Mucosa of descending colon (tissue), 3 donors: ENCODE measurements at regions not wholly inside any gene's neighbourhood (a gene's known extent, or its start where the extent isn't known, plus 50 kb on each side); places are given as distances from the start of the nearest gene placed in this dataset.

Experiments used
- ATAC-seq: fragments of 200-7000 bp; cut with Tn5 transposase; one replicate; pipeline ENCODE4 v1.9.1; 2020; ENCODE audit warnings: mild to moderate bottlenecking, moderate library complexity
- DNase-seq, 3 donors: peaks; one replicate each; pipeline ENCODE4 v3.0.0-alpha.2; 2020
- H3K36me3 ChIP-seq: fragments of 200-600 bp; one replicate; pipeline ENCODE4 v1.8.0; 2021; ENCODE audit warnings: low read depth, mild to moderate bottlenecking
- H3K4me1 ChIP-seq: fragments of 200-600 bp; one replicate; pipeline ENCODE4 v1.8.0; 2021; ENCODE audit warnings: low read depth, mild to moderate bottlenecking
- H3K4me3 ChIP-seq: fragments of 200-600 bp; one replicate; pipeline ENCODE4 v1.8.0; 2021; ENCODE audit warnings: mild to moderate bottlenecking
- H3K9me3 ChIP-seq: fragments of 200-600 bp; one replicate; pipeline ENCODE4 v1.8.0; 2021; ENCODE audit warnings: mild to moderate bottlenecking
- CTCF ChIP-seq: fragments of 200-600 bp; IDR thresholded peaks from one replicate; pipeline ENCODE4 v1.8.0; 2022; ENCODE audit warnings: antibody characterized with exemption, mild to moderate bottlenecking
- intact Hi-C, 2 donors: fragments of 100-400 bp; cut with DNase I in 1 of 2; cut with micrococcal nuclease in 1 of 2; formaldehyde crosslinking; loops; one replicate each; pipeline versions ENCODE4 v1.11.0 to v1.11.1; 2022; cut with DNase I, micrococcal nuclease
- donor health status: DM: no; HTN: no; CAD: no; lungs with moderate emphysema.
- donor health status: DM: no; HTN: no; CAD: no.
- donor health status: DM: no; HTN: yes; CAD: no.

GRCh38 chr10:29876008-29876555, 183.3 kb downstream of the JCAD start:
- intact Hi-C loops, result no loop called here

GRCh38 chr10:29874606-29875269, 184.6 kb downstream of the JCAD start:
- Histone ChIP-seq H3K9me3 (no peaks in the 10 kb centered on the region), H3K4me3 (no peak overlapping the region), H3K4me1 (no peaks in the 10 kb centered on the region), H3K36me3 (no peaks in the 10 kb centered on the region)
- TF ChIP-seq CTCF, result no peak
- DNase-seq, result no peak
- intact Hi-C loops, result no loop called here
- ATAC-seq, result no peak

More at GRCh38 chr10:29876008-29876555, 183.3 kb downstream of the JCAD start:
- Histone ChIP-seq H3K36me3 (no peaks in the 10 kb centered on the region), H3K4me1 (no peaks in the 10 kb centered on the region), H3K9me3 (no peaks in the 10 kb centered on the region), H3K4me3 (no peak overlapping the region)
- TF ChIP-seq CTCF, result no peak
- ATAC-seq (no peak), DNase-seq (no peak)

DNA sequence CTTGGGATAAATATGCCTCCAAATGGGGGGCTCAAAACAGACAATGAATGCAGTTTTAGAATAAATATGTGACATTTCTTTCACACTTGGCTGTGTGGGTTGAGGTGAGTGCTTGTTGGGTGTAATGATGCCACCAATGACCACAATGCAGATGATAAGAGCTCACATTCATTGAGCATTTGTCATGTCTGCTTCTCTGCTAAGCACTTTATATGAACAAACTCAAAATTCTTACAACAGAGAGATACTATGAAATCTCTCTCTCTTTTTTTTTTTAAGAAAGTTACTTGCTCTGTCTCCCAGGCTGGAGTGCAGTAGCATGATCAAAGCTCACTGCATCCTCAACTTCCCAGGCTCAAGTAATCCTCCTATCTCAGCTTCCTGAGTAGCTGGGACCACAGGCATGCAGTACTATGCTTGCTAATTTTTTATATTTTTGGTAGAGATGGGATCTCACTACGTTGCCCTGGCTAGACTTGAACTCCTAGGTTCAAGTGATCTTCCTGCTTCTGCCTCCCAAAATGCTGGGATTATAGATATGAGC, 185.4 kb downstream of the JCAD start:
- no peak for ATAC-seq
- H3K4me1 ChIP-seq, result no peaks in the 10 kb centered on the region
- DNase-seq, result no peak
- intact Hi-C loops, result no loop called here
- no peaks in the 10 kb centered on the region for H3K9me3 ChIP-seq
- H3K4me3 ChIP-seq, result no peak overlapping the region
- TF ChIP-seq CTCF, result no peak
- no peaks in the 10 kb centered on the region for H3K36me3 ChIP-seq

DNA sequence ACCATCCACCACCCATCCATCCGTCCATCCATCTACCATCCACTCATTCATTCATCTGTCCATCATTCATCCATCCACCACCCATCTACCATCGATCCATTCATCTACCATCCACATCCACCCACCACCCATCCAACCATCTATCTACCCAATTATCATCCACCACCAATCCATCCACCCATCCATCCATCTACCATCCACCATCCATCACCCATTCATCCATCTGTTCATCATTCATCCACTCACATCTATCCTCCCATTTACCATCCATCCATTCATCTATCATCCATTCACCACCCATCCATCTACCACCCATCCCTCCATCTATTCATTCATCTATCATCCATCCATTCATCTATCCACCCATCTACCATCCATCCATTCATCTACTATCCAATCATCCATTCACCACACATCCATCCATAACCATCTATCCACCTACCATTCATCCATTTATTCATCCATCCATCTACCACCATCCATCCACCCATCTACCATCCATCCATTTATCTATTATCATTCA, 188.8 kb downstream of the JCAD start:
- no peaks in the 10 kb centered on the region for H3K4me1 ChIP-seq
- no peak for TF ChIP-seq CTCF
- intact Hi-C loops, result no loop called here
- no peak for DNase-seq
- no peaks in the 10 kb centered on the region for H3K9me3 ChIP-seq
- no peak for ATAC-seq
- H3K4me3 ChIP-seq, result no peak overlapping the region
- H3K36me3 ChIP-seq, result no peaks in the 10 kb centered on the region

DNA sequence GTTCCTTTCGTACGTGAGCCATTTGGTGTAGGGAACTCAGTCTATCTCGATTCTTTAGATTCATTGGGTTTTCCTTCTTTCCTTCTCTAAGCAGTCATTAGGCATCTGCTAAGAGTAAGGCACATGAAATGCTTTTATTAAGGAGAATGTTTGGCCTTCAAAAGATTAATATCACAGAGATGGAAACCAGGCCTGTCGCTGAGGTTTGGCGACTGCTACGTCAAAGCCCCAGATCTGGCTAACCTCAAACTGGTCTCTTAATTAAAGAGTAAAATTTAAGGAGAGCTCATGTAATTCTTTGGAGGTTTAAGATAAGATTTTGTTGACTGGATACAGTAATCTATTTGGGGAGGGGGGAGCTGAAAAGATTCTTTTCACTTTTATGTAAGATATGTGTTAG, 189.8 kb downstream of the JCAD start:
- no peak overlapping the region for H3K4me3 ChIP-seq
- H3K4me1 ChIP-seq, result no peaks in the 10 kb centered on the region
- H3K9me3 ChIP-seq, result no peaks in the 10 kb centered on the region
- intact Hi-C loops, result no loop called here
- no peak for ATAC-seq
- H3K36me3 ChIP-seq, result no peaks in the 10 kb centered on the region
- no peak for DNase-seq
- no peak for TF ChIP-seq CTCF
